22Rv1 (cell line): ENCODE measurements at regions not wholly inside any gene's neighbourhood (a gene's known extent, or its start where the extent isn't known, plus 50 kb on each side); places are given as distances from the start of the nearest gene placed in this dataset.

Experiments used
- ZFX ChIP-seq: fragments of 450-650 bp; IDR thresholded peaks from 2 replicates; pipeline ENCODE4 v1.6.1; 2017; ENCODE audit warnings: antibody characterized with exemption, borderline replicate concordance
- TF ChIP-seq, protein P1 (sequence below): fragments of 450-650 bp; IDR thresholded peaks from 2 replicates; pipeline ENCODE4 v1.5.1; 2017; ENCODE audit warnings: mild to moderate bottlenecking

DNA sequence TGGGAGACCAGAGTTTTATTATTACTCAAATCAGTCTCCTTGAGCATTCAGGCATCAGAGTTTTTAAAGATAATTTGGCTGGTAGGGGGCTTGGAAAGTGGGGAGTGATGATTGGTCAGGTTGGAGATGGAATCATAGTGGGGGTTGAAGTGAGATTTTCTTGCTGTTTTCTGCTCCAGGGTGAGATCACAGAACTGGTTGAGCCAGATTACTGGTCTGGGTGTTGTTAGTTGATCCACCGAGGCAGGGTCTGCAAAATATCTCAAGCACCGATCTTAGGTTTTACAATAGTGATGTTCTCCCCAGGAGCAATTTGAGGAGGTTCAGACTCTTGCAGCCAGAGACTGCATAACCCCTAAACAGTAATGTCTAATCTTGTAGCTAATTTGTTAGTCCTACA is 141.0 kb downstream of the OTOL1 start:
- TF ChIP-seq, protein P1, sequence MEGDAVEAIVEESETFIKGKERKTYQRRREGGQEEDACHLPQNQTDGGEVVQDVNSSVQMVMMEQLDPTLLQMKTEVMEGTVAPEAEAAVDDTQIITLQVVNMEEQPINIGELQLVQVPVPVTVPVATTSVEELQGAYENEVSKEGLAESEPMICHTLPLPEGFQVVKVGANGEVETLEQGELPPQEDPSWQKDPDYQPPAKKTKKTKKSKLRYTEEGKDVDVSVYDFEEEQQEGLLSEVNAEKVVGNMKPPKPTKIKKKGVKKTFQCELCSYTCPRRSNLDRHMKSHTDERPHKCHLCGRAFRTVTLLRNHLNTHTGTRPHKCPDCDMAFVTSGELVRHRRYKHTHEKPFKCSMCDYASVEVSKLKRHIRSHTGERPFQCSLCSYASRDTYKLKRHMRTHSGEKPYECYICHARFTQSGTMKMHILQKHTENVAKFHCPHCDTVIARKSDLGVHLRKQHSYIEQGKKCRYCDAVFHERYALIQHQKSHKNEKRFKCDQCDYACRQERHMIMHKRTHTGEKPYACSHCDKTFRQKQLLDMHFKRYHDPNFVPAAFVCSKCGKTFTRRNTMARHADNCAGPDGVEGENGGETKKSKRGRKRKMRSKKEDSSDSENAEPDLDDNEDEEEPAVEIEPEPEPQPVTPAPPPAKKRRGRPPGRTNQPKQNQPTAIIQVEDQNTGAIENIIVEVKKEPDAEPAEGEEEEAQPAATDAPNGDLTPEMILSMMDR, result no peak
- TF ChIP-seq ZFX, result no peak
